ENCODE measurements at regions not wholly inside any gene's neighbourhood (a gene's known extent, or its start where the extent isn't known, plus 50 kb on each side); places are given as distances from the start of the nearest gene placed in this dataset.

DNA sequence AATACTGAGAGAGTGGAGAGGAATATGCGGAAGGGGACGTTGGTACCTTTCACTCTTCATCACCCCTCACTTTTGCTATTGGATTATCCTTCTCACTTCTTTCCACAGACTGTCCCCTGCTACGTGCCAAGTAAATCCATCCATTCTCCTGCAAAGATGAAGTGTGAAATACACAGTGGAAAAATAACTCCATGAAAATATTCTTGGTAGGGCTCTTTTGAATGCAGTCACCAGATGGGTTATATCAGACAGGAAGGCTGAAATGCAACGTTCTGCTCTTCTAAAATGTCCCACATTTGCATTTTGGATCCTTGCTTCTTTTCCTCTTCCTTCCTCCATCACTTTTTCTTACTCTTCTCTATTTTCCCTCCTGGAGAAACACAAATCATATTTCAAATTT, 510.3 kb upstream of the CLINT1 start:
- DNase-seq (ENCODE audit: low read depth): no peak
- H3K4me3 ChIP-seq (ENCODE audit: low read depth, low read length): no peak overlapping the region
- TF ChIP-seq, protein P1, sequence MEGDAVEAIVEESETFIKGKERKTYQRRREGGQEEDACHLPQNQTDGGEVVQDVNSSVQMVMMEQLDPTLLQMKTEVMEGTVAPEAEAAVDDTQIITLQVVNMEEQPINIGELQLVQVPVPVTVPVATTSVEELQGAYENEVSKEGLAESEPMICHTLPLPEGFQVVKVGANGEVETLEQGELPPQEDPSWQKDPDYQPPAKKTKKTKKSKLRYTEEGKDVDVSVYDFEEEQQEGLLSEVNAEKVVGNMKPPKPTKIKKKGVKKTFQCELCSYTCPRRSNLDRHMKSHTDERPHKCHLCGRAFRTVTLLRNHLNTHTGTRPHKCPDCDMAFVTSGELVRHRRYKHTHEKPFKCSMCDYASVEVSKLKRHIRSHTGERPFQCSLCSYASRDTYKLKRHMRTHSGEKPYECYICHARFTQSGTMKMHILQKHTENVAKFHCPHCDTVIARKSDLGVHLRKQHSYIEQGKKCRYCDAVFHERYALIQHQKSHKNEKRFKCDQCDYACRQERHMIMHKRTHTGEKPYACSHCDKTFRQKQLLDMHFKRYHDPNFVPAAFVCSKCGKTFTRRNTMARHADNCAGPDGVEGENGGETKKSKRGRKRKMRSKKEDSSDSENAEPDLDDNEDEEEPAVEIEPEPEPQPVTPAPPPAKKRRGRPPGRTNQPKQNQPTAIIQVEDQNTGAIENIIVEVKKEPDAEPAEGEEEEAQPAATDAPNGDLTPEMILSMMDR (IDR thresholded peaks at IDR 0.05; ENCODE audit: low read depth, low read length, missing control alignments): no peak

DNA sequence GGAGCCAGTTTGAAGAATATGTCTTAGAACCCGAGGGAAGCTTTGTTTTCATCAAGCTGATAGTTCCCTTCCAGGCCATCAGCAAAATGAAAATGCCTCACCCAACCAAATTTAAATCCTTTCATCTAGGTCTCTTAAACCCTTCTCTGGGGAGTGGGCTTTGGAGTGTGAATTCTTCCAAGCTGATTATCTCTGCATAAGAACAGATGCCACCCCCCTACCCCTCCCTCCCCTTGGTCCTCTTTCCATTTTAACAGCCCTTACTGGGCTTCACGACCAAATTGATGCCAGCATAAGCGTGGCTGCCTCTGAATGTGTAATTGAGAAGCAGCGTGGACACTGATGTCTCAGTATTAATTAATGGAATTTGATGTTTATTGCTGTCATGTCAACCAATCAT, 509.7 kb upstream of the CLINT1 start:
- TF ChIP-seq, protein P1 (IDR thresholded peaks at IDR 0.05; ENCODE audit: low read depth, low read length, missing control alignments): no peak
- no peak for DNase-seq (ENCODE audit: low read depth)
- no peak overlapping the region for H3K4me3 ChIP-seq (ENCODE audit: low read depth, low read length)

DNA sequence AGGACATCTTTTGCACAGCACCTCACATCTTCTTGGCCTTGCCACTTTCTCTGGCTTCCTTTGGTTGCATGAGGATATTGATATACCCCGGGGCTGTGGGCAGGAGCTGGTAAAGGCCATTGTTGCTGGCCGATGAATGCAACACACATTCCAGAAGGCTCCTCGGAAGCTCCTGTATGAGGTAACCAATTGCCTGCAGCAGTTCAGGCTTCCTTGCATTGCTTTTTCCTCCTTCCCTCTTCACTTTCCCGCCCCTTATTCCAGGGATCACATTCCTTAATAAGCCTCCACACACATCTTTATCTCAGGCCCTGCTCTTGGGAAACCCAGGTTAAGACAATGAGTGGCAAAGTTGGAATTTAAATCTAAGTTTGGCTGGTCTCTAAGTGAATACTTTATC, 505.4 kb upstream of the CLINT1 start:
- H3K4me3 ChIP-seq (ENCODE audit: low read depth, low read length): no peak overlapping the region
- TF ChIP-seq, protein P1 (IDR thresholded peaks at IDR 0.05; ENCODE audit: low read depth, low read length, missing control alignments): no peak
- DNase-seq (ENCODE audit: low read depth): no peak

DNA sequence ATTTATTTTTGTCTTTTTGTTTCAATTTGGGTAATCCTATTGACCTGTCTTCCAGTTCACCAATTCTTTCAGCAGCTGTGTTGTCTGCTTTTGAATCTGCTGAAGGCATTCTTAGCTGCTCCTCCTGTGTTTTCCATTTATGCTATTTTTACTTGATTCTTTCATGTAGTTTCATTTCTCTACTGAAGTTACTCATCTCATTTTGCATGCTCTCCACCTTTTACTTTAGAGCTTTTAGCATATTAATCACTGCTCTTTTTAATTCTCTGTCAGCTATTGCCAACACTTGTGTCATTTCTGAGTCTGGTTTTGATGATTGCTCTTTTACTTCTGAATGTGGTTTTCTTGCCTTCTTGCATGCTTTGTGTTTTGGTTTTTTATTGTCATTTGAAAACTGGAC, 496.0 kb upstream of the CLINT1 start:
- TF ChIP-seq, protein P1 (IDR thresholded peaks at IDR 0.05; ENCODE audit: low read depth, low read length, missing control alignments): no peak
- no peak for DNase-seq (ENCODE audit: low read depth)
- no peak overlapping the region for H3K4me3 ChIP-seq (ENCODE audit: low read depth, low read length)

DNA sequence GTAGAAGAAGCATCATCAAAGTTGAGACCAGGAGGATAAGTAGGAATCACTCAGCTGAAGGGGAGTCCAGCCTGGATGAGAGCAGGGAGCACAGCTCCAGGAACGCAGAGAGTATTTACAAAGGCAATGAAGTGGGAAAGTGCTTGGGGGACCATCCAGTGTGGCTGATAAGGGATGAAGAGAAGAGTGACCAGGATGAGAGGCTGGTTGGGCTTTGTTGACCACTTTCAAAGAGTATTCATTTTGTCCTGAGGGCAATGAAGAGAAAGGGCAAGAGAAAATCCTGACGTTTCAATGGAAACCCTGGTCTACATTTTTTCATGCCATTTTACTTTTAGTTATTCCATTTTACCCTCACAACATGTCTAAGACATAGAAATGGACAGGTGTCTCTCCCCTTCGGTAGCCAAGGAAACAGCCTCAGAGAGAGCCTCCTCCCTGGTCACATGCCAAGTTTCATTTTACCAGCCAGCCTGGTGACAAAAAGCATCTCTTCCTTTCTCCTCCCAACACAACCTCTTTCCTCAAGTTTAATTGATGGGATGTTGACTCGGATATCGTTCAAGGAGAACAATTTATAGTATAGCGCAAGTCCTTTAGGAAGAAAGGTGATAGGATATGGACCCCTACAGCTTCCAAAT, 492.7 kb upstream of the CLINT1 start:
- TF ChIP-seq, protein P1 (IDR thresholded peaks at IDR 0.05; ENCODE audit: low read depth, low read length, missing control alignments): no peak
- no peak overlapping the region for H3K4me3 ChIP-seq (ENCODE audit: low read depth, low read length)
- no peak for DNase-seq (ENCODE audit: low read depth)

DNA sequence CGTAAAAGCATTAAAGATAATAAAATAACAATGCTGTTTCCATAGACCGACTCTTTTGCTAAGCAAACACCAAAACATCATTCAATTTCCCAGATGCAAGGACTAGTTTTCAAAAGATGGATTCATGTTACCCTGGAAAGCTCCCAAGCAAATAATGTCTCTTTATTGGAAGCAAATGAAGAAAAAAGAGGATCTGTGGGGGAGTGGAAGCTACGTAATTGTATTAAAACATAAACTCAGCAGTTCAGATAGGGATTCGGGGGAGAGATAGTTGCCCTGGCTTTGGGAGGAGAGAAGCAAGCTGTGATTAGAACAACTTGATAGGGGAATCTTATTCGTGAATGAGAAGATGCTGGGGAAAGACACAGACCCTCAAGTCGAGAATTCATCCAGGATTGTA, 491.0 kb upstream of the CLINT1 start:
- TF ChIP-seq, protein P1 (IDR thresholded peaks at IDR 0.05; ENCODE audit: low read depth, low read length, missing control alignments): no peak
- no peak for DNase-seq (ENCODE audit: low read depth)
- no peak overlapping the region for H3K4me3 ChIP-seq (ENCODE audit: low read depth, low read length)

DNA sequence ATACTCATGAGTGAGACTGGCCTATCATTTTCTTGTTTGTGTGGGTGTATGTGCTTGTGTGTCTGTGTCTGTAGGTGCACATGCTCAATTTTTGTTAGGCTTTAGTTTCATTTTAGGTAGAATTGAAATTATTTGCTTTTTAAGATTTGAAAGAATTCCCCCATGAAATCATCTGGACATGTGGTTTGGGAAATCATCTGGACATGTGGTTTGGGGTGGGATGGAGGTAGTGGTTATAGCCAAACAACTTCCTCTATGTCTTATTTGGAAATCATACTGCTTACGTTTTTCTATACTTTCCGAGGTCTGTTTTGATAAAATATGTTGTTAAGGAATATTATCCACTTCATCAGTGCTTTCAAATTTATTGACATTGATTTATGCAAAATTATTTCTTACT, 485.4 kb upstream of the CLINT1 start:
- no peak for DNase-seq (ENCODE audit: low read depth)
- TF ChIP-seq, protein P1 (IDR thresholded peaks at IDR 0.05; ENCODE audit: low read depth, low read length, missing control alignments): no peak
- no peak overlapping the region for H3K4me3 ChIP-seq (ENCODE audit: low read depth, low read length)

All from GM12864 (cell line).